GM21390 (cell line): ENCODE measurements at regions not wholly inside any gene's neighbourhood (a gene's known extent, or its start where the extent isn't known, plus 50 kb on each side); places are given as distances from the start of the nearest gene placed in this dataset.
"Not testable (repeated sequence)": the region's sequence is repeated elsewhere in the genome, so short reads cannot be mapped to it uniquely, and the experiment has no call there.

Experiments used
- ATAC-seq: cut with Tn5 transposase; IDR thresholded peaks from one replicate; pipeline ENCODE4 v1.9.1; 2021; ENCODE audit not compliant: unreplicated experiment

DNA sequence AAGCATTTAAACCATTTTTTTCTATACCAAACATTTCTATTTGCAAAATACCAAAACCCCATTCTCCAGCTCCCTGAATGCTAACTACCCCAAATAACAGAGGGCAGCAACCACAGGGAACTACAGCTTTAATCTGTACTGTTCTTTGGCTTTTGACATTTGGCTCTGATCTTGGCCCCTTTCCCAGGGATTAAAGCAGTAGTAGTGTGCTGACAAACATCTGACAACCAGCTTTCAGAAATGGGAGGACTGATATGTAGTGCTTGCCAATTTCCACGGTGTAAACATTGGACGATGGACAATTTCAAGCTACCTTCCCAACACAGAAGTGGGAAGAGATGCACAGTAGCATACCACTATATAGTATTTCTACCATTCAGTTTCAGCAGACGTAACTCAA, 88.4 kb upstream of the TEAD1 start:
- no peak for ATAC-seq

DNA sequence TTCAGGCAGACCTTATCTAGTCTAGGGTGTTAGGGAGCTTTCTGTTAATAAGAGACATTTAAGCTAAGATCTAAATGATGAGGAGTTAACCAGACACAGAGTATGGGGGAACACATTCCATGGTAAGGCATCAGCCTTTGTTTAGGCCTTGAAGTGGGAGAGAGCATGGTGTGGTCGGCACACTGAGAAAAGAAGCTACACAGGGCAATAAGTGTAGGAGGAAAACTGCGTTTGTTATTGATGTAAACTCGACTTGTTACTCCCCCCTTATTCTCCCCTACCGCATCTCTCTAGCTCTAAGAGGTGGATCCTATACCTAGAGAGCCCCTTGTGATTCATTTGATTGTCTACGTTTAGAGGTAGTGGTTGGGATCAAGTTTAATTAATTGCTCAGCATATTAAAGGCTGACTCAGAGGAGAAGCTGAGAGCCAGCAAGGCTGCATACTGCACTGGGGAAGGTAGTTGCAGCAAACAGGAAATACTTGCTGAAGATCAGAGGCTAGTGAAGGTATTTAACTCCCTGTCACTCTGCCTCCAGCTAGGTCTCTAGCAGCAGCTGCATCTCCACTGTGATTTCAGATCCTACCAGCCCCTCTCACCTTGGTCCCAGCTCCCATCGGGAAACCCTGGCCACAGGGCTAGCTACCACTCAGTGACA, 86.8 kb upstream of the TEAD1 start:
- no peak for ATAC-seq

DNA sequence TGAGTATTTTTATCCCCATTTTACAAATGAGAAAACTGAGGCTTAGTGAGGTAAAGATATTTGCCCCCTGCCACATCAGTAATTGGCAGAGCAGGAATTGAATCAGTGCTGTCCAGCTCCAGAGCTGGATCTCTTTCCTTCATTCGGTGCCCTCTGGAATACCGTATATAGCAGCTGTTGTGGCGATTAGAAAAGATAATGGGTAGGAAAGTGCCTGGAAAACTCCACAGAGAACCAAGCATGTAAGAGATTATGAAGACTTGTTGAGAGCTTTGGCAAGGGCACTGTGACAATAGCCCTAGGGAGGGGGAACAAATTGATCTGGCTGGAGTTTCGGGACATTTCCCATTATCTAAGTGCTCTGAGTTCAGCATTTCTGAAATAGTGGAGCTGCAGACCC, 82.5 kb upstream of the TEAD1 start:
- no peak for ATAC-seq

DNA sequence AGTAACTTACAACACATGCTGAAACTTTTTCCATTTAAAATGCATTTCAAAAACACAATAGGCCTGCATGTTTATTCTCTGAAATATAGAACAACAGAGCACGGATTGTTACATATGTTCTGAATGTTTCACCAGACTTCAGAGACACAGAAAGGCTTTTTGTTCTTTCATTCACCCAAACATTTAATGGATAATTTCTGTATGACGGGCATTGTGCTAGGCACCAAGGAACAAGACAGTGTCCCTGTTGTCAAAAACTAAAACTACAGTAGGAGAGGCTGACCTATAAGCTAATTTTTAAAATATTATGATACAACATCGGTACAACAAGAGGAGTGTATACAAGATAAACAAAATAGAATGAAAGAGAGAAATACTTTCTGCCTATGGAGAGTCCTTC, 81.9 kb upstream of the TEAD1 start:
- no peak for ATAC-seq

DNA sequence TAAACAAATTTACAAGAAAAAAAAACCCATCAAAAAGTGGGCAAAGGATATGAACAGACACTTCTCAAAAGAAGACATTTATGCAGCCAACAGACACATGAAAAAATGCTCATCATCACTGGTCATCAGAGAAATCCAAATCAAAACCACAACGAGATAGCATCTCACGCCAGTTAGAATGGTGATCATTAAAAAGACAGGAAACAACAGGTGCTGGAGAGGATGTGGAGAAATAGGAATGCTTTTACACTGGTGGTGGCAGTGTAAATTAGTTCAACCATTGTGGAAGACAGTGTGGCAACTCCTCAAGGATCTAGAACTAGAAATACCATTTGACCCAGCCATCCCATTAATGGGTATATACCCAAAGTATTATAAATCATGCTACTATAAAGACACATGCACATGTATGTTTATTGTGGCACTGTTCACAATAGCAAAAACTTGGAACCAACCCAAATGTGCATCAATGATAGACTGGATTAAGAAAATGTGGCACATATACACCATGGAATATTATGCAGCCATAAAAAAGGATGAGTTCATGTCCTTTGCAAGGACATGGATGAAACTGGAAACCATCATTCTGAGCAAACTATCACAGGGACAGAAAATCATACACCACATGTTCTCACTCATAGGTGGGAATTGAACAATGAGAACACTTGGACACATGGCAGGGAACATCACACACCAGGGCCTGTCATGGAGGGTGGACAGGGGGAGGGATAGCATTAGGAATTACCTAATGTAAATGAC, 79.0 kb upstream of the TEAD1 start:
- not testable (repeated sequence) for ATAC-seq

DNA sequence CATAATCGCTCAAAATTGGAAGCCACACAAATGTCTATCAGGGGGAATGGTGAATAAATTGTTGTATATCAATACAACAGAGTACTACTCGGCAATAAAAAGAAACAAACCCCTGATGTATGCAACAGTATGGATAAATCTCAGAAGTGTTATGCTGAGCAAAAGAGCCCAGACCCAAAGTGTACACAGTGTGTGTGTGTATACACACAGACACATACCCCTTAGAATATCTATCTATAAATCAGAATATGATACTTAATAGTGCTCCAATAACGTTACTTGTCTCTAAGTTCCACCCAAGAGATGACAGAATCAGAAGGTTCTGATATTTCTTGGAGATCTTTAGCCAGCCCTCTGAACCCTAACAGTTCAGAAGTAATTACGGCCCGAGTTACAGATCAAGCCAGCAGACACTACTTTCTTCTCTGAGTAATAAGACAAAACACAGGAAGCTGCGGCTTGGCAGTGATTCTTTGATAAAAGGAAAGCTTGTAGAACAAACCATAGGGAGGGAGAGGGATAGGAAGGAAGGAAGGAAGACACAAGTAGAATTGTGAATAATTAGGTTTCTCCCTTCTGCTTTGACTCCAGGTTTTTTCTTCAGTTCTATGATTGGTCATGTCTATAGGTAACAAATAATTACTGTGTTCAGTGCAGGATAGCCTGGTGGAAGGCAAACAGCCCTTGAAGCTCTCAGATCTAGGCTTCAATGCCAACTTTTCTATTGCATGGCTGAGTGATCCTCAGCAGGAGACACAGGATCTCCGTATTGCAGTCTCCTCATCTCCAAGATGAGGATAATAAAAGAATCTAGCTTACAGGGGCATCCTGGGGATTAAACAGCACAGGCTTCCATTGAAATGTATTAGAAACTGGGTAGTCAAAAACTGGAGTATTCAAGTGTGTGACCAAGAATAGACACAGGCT, 75.6 kb upstream of the TEAD1 start:
- no peak for ATAC-seq

DNA sequence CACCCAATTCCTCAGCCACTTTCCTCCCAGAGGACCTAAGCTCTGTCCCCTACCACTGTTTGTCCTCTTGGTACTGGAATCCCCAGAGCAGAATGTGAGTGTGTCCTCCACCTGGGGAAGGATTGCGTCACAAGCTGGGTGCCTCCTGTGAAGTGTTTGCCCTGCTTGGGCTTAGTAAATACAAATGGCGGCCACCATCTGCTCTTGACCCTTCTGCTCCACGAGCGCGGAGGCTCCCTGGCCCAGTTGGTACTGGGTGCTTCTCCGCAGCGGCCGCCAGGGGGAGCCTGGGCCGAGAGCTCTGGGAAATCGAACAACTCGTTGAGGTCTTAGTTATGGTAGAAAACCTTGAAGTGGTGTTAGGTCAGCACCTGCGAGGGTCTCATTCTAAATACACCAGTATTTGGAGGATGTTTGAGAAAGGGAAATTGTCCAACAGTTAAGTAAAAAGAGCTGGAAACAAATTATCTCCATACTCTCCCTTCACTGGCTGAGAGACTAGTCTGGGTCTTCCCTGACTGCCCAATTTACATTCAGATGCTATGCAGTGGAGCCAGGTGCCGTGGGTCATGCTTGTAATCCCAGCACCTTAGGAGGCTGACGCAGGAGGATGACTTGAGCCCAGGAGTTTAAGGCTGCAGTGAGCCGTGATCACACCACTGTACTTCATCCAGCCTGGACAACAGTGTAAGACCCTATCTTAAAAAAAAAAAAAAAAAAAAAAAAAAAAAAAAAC, 74.6 kb upstream of the TEAD1 start:
- peak; percentile 67 for ATAC-seq

DNA sequence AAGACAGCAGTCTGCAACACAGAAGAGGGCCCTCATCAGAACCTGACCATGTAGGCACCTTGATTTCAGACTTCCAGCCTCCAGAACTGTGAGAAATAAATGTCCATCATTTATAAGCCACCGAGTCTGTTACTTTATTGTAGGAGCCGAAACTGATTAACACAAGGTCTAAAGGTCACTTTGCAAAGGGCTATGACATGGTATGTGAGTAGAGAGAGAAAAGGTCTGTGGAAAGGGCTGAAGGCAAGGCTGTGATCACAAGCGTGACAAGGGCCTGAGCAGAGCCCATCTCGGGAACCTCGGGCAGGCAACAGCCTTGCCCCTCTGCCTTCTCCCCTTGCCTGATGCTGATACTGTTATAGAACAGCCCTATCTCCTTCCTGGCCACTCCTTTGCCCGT, 73.4 kb upstream of the TEAD1 start:
- no peak for ATAC-seq

DNA sequence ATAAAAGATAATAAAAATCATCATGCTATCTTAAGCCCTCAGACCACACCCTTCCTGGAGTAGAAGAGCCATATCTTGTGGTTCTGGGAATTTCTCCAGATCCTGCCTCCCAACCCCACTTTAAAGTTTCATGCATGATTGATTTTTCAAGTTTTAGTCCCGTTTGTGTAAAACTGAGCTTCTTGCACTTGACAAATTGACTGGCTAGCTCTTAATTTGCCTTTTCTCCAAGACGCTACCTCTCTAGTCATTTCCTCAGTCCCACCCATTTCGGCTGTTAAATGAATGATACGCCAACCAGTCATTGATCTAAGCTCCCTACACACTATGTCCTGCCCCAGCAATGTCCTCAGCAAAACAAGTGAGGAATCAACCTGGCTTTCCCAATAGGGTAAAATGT, 71.8 kb upstream of the TEAD1 start:
- no peak for ATAC-seq

DNA sequence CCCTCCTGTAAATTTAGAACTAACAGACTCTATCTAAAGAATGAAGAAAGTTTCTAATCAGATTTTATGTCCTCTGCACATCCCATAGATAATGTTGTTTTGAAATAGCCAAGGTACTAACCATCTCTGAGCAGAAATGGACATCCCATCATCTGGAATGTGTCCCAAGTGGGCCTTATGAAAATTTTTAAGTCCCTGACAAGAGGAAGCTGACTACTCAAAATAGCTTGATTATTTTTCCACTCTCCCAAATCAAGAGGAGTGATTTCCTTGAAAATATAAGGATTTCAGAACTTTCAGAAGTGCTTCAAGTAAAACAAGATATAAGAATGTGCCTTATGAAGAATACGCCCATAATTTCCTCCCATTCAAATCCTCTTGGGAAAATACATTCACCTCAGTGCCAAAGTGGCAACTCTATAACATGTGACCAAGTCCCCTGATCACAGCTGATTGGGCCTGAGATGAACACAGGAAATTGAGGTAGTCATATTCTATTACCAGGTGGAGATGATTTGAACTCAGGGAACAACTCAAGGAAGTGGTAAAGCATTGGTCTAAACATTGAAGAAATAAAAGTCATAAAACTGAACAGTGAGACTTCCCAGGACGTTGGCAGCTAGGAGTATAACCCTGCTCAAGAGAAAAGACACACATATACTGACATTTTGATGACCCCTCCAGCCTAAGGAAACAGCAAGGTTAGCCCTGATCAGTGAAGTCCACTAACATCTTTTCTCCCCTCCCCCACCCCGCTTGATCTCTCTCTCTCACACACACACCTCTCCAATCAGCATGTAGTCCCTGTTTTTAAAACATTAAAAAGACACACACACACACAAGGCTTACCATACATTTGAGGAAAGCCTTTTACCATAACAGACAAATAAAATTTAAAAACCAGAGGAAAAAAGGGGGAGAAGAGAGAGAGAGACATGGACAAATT, 70.8 kb upstream of the TEAD1 start:
- ATAC-seq = no peak

DNA sequence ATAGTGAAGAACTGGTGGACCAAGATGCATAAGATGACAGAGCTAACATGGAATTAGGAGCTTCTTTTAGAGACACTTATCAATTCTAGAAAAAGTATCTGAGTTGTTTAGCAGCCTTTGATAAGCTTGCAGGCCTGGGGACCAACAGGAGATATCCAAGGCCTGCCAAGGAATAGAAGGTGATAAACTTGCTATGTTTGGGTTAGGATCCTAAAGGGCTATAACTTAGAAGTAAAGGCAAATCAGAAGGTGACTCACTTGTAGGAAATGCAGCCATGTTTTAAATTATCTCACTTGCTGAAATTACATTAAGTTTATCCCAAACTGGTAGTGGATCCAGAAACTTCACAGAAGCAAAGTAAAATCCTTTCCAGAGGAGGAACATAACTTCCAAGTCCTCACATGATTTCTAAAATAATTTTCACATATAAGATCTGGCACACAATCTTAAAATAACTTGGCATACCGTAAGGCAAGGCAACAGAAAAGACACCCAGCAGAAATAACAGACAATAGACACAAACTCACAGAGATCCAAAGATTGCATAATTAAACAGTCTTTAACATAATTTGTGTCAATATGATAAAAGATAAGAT, 69.6 kb upstream of the TEAD1 start:
- no peak for ATAC-seq

DNA sequence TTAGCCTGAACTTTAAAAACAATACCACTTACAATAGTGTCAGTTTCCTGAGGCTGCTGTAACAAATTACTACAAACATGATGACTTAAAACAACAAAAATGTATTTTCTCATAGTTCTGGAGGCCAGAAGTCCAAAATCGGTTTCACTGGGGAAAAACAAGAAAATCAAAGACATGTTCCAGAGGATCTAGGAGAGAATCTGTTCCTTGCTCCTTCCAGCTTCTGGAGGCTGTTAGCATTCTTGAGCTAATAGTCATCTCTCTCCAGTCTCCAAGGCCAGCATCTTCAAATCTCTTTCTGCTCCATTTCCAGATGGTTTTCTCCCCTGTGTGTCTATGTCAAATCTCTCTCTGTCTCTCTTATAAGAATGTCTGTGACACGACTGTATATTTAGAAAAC, 67.6 kb upstream of the TEAD1 start:
- ATAC-seq = no peak

DNA sequence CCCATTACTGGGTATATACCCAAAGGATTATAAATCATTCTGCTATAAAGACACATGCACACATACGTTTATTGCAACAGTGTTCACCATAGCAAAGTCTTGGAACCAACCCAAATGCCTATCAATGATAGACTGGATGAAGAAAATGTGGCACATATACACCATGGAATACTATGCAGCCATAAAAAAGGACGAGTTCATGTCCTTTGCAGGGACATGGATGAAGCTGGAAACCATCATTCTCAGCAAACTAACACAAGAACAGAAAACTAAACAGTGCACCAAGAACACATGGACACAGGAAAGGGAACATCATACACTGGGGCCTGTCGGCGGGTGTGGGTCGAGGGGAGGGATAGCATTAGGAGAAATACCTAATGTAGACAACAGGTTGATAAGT, 65.5 kb upstream of the TEAD1 start:
- ATAC-seq = not testable (repeated sequence)

DNA sequence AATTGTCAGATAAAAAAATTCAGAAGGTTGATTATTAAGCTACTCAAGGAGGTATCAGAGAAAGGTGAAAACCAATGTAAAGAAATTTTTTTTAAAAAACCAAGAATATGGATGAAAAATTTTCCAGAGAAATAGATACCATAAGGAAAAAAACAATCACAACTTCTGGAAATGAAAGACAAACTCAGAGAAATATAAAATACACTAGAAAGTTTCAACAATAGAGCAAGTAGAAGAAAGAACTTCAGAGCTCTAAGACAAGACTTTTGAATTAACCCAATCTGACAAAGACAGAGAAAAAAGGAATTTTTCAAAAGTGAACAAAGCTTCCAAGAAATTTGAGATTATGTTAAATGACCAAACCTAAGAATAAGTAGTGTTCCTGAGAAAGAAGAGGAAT, 62.9 kb upstream of the TEAD1 start:
- ATAC-seq = no peak

DNA sequence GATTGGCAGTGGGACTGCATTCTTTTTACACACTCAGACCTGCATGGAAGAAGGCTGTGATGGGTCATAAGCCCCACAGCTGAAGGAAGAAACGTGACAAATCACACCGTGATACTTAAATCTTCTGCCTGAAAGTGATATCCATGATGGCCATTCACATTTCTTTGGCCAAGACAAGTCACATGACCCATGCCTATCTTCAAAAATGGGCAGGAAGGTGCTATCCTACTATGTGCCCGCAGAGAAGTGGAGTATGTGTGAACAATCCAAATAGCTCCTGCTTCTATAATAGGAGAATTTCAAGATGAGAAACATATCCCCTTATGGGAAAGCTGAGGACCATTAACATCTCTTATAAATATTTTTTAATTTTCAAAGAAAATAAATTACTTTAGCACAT, 56.6 kb upstream of the TEAD1 start:
- ATAC-seq = no peak

DNA sequence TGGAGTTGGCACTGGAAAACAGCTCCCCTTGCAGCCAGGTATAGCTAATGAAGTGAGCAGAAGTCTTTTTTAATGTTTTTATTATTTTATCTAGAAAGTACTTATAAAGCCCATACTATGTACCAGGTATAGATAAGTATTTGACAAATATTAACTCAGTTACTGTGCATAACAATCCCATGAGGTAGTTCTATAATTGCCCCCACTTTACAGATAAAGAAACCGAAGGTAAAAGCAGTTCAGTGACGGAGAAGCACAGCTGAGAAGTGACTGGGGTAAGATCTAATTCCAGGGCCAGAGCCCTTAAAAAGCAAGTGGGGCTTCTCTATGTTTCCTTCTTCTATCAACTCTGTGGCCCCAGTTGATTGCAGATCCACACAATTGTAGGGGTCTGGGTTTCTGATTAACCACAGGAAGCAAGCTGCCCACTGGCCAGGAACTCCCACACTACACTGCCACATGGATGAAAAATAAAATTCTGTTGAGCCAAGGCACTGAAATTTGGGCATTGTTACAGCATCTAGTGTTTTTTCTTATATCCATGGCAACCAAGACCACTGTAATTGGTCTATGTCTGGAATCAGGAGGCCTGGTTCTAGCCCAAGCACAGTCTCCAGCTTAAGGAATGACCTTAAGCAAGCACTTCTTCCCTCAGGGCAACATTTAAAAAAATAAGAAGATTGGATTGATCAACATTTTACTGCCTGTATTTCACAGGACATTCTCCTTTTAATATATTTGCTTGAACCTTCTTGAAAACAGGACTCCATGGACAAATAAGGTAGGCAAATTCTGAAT, 55.3 kb upstream of the TEAD1 start:
- no peak for ATAC-seq

DNA sequence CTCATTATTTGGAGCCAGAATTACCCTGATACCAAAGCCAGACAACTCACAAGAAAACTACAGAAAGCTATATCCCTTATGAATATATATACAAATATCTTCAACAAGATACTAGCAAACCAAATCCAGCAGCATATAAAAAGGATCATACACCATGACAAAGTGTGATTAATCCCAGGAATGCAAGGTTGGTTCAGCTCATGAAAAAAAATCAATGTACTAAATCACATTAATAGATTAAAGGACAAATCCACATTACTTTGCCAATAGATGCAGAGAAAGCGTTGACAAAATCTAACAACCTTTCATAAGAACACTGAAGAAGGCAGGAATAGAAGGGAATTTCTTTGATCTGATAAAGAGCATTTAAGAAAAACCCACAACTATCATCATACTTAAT, 50.4 kb upstream of the TEAD1 start:
- ATAC-seq = no peak
